GM12878 (cell line): ENCODE measurements at regions not wholly inside any gene's neighbourhood (a gene's known extent, or its start where the extent isn't known, plus 50 kb on each side); places are given as distances from the start of the nearest gene placed in this dataset.

Experiments
- EZH2 ChIP-seq: IDR thresholded peaks from 2 replicates; pipeline ENCODE4 v1.6.1; 2012; ENCODE audit warnings: low read depth, mild to moderate bottlenecking, control low read depth, inconsistent platforms, low read length, borderline replicate concordance; ENCODE audit not compliant: control insufficient read depth
- FOS ChIP-seq: IDR thresholded peaks from 3 replicates; pipeline ENCODE4 v1.6.1; 2011; ENCODE audit warnings: borderline replicate concordance; ENCODE audit not compliant: insufficient read length; ENCODE audit errors: extremely low read depth
- NFYB ChIP-seq: IDR thresholded peaks from 2 replicates; pipeline ENCODE4 v1.6.1; 2011; ENCODE audit warnings: low read depth, mild to moderate bottlenecking, low read length, improper control_type of control experiment, moderate library complexity; ENCODE audit not compliant: insufficient read depth
- POLR2AphosphoS5 ChIP-seq: IDR thresholded peaks from 2 replicates; pipeline ENCODE4 v1.6.1; 2011; ENCODE audit warnings: mild to moderate bottlenecking, low read length, inconsistent platforms
- TF ChIP-seq, protein P1 (sequence below): IDR thresholded peaks from 2 replicates; pipeline ENCODE4 v1.6.1; 2011; ENCODE audit warnings: borderline replicate concordance, low read depth, mild to moderate bottlenecking, moderate library complexity, low read length; ENCODE audit not compliant: insufficient read depth, poor library complexity, severe bottlenecking
- TF ChIP-seq, protein P2 (sequence below): IDR thresholded peaks from 2 replicates; pipeline ENCODE4 v1.6.1; 2011; ENCODE audit warnings: low read depth, low read length, improper control_type of control experiment, borderline replicate concordance
- TF ChIP-seq, protein P3 (sequence below), 3 experiments: IDR thresholded peaks in 2 of 3; conservative IDR thresholded peaks in 1 of 3; 2 replicates each; pipeline ENCODE4 v1.5.1; 2011; ENCODE audit warnings: low read depth in 3 of 3, low read length in 3 of 3, mild to moderate bottlenecking in 3 of 3, control low read depth in 2 of 3, moderate library complexity in 2 of 3, inconsistent platforms in 1 of 3, mixed read lengths in 1 of 3; ENCODE audit not compliant: control insufficient read depth in 2 of 3, insufficient read depth in 1 of 3; ENCODE audit errors: extremely low read depth in 1 of 3

DNA sequence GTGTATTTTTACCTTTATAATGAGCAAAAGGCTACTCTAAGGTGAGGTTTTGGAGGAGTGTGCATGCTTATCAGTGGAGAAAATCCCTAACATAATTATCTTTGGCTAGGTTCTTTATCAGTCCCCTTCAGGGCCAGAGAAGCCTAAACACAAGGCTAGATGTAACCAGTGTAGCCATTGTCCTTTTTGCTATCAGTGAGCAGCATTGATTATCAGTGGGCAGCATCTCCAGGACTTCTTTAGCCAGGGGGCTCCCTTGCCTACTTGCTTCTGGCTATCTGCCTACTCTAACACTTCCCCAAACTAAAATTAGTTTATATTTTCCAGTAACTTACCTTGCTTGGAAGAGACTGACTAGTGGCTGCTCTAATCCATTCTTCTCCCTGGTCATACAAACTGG is 595.6 kb downstream of the TRAM1L1 start:
- TF ChIP-seq, protein P1, sequence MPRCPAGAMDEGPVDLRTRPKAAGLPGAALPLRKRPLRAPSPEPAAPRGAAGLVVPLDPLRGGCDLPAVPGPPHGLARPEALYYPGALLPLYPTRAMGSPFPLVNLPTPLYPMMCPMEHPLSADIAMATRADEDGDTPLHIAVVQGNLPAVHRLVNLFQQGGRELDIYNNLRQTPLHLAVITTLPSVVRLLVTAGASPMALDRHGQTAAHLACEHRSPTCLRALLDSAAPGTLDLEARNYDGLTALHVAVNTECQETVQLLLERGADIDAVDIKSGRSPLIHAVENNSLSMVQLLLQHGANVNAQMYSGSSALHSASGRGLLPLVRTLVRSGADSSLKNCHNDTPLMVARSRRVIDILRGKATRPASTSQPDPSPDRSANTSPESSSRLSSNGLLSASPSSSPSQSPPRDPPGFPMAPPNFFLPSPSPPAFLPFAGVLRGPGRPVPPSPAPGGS: no peak
- TF ChIP-seq POLR2AphosphoS5: no peak
- TF ChIP-seq EZH2: no peak
- no peak for TF ChIP-seq NFYB
- TF ChIP-seq FOS: no peak
- TF ChIP-seq, protein P2, sequence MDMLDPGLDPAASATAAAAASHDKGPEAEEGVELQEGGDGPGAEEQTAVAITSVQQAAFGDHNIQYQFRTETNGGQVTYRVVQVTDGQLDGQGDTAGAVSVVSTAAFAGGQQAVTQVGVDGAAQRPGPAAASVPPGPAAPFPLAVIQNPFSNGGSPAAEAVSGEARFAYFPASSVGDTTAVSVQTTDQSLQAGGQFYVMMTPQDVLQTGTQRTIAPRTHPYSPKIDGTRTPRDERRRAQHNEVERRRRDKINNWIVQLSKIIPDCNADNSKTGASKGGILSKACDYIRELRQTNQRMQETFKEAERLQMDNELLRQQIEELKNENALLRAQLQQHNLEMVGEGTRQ: no peak
- TF ChIP-seq, protein P3, sequence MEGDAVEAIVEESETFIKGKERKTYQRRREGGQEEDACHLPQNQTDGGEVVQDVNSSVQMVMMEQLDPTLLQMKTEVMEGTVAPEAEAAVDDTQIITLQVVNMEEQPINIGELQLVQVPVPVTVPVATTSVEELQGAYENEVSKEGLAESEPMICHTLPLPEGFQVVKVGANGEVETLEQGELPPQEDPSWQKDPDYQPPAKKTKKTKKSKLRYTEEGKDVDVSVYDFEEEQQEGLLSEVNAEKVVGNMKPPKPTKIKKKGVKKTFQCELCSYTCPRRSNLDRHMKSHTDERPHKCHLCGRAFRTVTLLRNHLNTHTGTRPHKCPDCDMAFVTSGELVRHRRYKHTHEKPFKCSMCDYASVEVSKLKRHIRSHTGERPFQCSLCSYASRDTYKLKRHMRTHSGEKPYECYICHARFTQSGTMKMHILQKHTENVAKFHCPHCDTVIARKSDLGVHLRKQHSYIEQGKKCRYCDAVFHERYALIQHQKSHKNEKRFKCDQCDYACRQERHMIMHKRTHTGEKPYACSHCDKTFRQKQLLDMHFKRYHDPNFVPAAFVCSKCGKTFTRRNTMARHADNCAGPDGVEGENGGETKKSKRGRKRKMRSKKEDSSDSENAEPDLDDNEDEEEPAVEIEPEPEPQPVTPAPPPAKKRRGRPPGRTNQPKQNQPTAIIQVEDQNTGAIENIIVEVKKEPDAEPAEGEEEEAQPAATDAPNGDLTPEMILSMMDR (IDR thresholded peaks at IDR 0.05 in 2 of 3, conservative IDR thresholded peaks at IDR 0.05 in 1 of 3; ENCODE audit: control insufficient read depth in 2 of 3, extremely low read depth in 1 of 3, insufficient read depth in 1 of 3, low read depth in 3 of 3, low read length in 3 of 3): no peak
